CD1c-positive myeloid dendritic cell (primary cell): ENCODE measurements at regions not wholly inside any gene's neighbourhood (a gene's known extent, or its start where the extent isn't known, plus 50 kb on each side); places are given as distances from the start of the nearest gene placed in this dataset.
"Not testable (repeated sequence)": the region's sequence is repeated elsewhere in the genome, so short reads cannot be mapped to it uniquely, and the experiment has no call there.

Experiments used
- DNase-seq: peaks from one replicate; pipeline ENCODE4 v3.0.0-alpha.2; 2016; ENCODE audit errors: extremely low spot score

DNA sequence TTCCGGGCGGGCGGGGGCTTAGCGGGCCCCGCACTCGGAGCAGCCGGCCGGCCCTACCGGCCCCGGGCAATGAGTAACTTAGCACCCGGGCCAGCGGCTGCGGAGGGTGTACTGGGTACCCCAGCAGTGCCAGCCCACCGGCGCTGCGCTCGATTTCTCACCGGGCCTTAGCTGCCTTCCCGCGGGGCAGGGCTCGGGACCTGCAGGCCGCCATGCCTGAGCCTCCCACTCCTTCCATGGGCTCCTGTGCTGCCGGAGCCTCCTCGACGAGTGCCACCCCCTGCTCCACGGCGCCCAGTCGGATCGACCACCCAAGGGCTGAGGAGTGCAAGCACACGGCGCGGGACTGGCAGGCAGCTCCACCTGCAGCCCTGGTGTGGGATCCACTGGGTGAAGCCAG lies 427.1 kb downstream of the NAF1 start:
- not testable (repeated sequence) for DNase-seq

DNA sequence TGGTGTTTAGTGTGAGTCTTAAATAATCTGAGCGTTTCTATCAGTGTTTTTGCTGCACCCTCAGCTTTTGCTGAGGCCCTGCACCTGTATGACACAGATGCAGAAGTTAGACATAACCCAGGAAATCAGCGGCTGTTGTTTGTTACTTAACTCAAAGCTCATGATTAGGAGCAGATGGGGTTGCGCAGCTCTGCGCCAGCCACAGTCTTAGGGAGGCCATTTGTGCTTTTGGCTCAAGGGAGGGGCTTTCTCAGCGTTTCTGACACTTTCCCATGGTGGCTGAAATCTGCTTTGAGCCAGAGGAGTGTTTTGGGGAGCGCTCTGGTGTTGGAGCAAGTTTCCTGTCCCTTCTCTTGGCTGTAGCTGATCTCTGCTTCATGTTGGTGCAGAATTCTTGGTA lies 433.8 kb downstream of the NAF1 start:
- DNase-seq = no peak

DNA sequence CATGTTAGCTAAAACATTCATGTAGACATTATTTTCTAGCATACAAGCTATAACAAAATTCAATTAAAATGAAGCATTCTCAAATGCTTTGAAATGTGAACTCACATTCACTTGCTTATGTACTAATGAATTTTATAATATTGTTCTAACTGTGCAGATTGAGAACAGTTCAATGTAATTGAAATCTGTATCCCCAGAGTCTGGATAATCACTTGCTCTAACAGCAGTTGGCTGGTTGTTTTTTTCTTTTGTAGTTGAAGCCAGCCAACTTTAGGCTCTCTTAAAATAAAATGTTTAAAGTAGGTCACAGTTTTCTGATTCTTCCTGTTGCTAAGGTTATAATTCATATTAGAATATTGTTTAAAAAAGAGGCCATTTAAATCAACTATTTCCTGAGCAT lies 438.9 kb downstream of the NAF1 start:
- DNase-seq = no peak

DNA sequence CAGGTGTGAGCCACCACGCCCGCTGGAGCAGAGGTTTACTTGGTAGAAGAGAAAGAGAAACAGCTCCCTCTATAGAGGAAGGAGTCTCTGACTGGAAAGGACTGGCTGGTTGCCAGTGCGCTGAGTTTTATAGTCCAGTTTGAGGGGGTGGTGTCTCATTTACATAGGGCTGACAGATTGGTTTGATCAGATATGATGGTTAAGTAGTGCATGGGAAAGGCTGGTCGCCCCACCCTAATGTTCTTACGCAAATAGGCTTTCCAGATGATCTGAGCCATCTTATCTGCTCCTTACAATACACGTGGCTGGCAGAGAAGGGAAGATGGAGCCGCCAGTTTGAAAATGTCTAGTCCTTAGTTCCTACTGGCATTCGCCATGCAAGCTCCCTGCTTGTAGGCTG lies 439.5 kb downstream of the NAF1 start:
- no peak for DNase-seq

DNA sequence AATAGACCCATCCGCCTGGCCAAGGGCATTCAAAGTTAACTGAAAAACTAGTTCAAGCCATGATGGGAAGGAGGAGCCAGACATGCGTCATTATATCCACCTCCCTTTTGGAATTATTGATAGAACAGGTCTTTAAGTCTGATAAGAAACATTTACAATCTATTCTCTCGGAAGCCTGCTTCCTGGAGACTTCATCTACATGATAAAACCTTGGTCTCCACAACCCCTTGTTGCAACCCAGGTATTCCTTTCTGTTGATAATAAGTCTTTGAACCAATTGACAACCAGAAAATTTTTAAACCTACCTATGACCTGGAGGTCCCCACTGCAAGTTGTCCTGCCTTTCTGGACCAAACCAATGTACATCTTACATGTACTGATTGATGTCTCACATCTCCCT lies 451.3 kb downstream of the NAF1 start:
- DNase-seq = no peak

DNA sequence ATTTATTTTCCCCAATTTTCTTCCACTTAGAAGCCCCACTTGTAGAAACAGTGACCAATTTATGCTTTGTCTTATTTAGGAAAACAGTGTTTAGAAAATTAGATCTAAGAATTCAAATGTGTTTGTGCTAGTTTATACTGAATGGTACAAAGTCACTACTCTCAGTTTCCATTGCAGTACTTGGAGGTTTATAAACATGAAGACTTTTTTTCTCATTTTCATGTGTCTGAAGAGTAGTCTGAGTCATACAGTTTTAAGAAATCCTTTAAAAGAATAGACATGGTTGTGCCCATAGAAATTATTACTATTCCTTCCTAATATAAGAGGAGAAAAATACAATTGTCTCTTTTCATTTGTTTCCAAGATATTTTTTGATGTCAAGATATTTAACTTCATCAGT lies 458.7 kb downstream of the NAF1 start:
- no peak for DNase-seq

DNA sequence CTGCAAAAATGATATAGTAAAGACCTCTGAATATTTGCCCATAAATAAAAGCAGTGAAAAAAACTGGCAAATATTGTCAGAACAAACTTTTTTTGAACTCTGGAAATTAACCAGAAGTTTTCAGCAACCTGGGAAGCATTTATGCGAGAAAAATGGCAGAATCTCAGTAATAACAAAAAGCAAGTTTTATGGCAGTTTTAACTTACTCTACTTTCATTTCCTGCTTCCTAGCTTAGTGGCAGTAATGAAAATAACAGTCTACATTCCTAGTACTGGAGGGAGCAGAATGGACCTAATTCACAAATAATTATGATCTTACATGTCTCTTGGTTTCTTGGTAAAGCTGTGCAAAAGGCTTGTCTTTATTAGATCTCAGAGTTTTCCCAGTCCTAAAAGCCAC lies 460.1 kb downstream of the NAF1 start:
- DNase-seq = no peak

DNA sequence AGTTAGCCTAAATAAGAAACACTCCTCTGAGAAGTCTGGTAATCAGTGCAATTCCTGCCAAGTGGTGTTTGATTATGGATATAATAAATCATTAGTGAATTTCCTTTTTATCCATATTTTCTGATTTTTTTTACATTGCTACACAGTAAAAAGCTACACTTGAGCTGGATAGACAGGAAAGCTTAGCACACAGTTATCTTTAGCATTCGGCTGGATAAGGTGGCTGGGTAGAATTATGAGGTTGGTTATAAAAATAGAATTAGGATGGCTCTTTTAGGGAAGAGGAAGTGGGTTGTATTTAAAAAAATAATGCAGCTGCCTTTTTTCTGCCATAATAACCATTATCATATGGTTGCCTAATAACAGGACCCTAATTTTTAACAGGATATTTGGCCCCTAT lies 460.6 kb downstream of the NAF1 start:
- DNase-seq = no peak

DNA sequence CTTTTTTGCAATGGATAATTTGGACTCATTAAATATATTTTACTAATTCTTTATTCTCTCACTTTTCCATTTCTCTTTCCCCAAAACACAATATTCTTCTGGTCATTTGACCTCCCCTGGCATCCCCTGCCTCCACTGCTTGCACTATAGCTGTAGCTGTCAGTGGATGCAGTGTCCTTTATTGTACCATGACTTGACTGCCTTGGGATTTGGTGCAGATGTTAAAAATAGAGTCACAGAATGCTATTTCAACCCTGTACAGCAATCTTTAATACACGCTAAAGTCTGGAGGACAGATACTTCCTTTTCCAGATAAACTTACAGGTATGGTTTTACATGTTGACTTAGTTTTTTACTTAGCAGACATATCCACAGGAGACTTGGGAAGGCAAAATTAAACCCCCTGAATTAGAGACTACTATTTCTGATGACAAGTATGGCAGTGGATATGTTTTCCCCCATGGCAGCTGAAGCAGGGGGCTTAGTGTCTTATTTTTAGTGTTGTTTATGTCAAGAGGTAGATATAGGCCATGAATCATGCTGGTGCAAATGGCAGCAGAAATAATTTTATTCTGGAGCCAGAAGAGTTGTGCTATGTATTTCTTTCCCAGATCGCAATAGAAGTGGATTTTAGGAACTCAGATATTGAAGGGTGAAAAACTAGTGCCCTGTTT lies 461.4 kb downstream of the NAF1 start:
- no peak for DNase-seq

DNA sequence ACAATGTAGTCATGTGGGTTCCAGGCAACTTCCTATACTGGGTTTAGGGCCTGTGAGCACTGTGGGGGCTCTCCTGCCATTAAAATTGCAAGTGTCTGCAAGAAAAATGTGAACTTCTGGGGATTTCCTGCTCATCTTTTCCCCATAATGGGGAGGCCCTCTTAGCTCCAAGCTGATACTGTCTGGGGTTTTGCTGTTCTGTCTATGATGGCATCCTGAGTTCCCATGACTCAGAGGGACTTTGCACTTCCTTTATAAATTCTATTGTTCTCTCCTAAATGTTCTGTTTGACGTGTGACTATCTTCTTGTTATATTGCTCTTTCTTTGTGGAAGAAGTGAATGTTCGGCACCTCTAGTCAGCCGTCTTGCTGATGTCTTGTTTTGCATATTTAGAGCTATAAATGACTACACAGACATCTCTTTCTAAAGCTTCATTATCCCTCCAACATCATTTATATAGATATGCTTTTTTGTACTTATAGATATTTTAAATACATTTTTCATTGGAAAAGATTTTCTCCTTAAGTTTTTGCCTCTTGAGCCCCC lies 465.8 kb downstream of the NAF1 start:
- no peak for DNase-seq

DNA sequence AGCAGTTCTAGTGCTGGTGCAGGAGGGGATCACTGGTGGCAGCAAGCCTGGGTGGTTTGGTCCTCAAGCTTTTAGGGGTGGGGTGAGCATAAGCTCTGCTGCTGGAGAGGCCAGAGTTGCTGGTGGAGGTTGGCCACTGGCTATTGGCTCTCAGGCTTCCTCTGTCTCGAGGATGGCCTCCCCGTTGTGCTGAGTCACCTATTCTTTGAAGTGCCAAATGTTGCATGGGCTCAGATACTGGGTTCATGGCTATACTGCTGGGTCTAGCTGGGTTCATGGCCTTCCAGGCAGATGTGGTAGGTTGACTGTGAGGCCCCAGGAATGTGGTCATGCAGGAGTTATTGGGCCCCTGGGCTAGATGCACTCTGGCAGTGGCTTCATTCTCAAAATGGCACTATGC lies 466.3 kb downstream of the NAF1 start:
- DNase-seq = no peak

DNA sequence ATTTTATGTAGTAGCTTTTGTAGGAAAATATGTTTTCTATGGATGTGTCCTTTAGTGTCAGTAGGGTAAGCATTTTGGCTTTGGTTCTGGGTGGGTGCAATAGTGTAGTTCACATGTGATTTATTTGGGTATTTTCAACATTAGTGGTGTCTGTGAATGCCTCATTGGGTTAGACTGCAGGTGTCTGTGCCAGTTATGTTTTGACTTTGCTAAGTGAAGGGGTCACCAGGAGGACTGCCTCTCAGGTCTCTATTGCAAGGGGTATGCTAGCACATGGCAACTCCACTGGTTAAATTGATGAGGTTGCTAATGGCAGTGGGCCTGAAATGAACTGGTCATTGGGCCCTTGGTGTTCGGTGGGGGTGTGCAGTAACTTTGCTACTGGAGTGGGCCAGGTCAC lies 467.1 kb downstream of the NAF1 start:
- no peak for DNase-seq

DNA sequence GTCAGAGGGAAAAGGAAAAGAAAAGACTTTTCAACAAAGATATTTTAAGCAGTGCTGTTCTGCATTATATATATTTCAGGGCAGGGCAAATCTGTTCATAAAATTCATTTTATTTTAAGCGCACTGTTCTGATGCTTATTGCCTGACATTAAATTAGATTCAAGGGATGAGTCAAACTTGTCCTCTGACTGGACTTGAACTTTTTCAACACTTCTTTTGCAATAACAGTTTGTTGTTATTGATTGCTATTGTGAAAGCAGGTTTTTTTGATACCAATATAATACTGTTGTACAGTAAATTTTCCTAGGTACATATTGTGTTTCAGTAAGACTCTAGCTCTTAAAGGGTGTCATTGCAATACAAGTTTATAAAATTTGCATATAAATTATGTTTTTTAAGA lies 481.3 kb downstream of the NAF1 start:
- DNase-seq = no peak

DNA sequence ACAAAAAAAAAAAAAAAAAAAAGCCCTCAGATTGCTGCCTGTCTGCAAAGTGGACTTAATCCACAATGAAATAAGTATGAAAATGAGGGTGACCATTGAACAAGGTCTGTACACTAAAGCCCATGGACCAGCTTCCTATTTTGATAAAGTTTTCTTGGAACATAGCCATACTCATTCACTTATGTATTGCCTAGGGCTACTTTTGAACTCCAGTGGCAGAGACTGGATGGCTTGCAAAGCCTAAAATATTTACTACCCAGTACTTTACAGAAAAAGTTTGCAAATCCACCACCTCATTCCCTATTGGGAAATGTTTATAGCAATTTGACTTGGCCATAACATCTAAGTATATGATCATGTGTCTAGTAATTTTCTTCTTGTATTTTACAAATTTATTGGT lies 481.7 kb downstream of the NAF1 start:
- no peak for DNase-seq

DNA sequence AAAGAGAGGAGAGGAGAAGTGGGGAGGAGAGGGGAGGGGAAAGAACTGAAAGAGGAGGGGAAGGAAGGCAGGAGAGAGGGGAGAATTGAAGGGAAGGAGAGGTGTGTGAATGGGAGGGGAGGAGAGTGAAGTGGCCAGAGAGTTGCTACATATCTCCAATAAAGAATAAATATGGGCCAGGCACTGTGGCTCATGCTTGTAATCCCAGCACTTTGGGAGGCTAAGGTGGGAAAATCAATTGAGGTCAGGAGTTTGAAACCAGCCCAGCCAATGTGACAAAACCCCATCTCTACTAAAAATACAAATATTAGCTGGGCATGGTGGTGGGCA lies 482.4 kb downstream of the NAF1 start:
- DNase-seq = no peak

DNA sequence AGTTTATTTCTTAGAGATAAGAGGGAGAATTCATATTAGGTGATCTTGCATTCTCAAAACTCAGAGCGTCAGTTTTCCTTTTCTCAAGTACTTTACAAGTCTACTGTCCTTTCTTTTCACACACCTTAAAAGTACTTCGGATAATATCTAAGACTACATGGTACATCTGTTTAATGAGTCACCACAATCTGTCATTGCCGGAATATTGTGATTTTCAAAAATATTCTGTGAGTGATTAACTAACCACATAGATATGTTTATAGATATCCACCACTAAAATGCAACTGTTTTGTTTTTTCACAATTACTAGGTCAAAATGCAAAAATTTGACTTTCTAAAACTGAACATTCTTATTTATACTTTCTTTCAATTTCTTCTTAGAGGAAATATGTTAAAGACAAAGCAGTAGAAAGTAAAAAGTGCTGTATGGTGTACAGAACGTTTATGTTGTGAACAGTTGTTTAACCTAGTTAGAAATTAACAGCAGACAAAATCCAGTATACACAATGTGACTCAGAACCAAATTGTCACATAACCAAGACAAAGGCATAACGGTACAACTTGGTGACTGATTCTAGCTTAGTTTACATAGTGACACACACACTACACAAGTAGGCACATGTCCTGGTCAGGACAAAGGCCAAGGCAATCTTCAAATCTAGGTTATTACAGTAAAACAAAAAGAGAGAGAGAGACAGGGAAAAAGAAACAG lies 482.9 kb downstream of the NAF1 start:
- DNase-seq = no peak

DNA sequence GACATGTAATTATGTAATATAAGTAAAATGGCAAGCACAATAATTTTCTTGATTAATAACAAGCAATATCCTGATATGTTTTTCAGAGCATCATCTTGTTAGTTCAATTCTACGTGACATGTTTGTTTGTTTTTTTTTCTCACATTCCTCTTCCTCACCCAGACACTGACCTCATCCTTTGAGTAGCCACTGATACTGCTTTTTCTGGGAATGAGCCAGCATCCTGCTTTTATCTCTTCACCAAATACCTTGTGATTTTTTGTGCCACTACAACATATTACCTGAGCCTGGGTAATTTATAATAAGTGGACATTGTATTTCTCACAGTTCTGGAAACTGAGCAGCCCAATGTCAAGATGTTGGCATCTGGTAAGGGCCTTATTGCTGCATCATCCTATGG lies 484.0 kb downstream of the NAF1 start:
- no peak for DNase-seq

DNA sequence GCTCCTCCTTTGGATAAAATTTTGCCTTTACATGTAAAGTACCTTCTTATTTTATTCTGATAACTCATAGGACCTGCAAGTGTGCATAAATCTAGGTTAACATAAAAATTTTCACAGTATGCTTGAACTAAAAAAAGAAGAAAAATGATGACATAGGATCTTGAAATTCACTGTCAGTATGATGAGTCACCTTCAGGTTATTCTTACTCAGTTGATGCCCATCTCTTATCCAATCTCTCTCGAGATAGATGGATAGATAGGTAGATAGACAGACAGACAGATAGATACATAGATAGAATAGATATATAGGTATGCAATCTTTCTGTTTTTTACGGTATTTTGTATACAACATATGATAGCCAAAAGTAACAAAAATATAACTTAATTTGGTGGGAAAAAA lies 485.5 kb downstream of the NAF1 start:
- DNase-seq = no peak

DNA sequence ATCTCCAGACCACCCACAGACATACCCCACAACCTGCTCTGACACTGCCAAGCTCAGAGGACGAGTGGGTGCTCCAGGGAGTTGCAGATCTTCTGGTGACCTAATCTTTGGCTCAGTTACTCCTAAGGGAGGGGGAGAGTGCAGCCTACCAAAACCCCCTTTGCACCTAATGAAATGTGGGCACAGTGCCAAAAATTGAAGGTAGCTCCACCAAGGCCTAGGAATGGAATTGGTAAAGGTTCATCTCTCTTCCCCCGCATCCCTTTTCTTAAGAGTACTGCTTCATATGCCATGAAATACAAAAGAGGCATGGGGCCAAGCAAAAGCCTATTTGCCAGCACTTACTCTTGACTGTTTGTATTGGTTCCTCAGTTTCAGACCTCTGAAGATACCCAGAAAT lies 491.0 kb downstream of the NAF1 start:
- DNase-seq = no peak

DNA sequence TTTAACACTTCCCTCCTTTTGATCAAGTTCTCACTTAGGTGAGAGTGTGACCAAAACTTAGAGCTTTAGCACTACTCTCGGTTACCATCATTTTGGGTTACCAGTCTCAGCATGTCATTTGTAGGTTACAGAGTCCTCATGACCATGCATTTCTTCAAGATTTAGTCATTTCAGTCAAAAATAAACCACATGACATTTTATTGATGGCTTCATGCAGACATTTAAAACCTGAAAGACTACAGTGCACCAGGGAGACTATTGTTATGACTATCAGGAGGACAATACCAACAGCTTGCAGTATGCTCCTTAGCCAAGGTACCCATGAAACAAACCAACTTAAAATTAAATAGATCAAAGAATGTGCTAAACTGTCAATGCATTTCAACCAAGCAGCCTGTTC lies 498.1 kb upstream of the FSTL5 start:
- no peak for DNase-seq

DNA sequence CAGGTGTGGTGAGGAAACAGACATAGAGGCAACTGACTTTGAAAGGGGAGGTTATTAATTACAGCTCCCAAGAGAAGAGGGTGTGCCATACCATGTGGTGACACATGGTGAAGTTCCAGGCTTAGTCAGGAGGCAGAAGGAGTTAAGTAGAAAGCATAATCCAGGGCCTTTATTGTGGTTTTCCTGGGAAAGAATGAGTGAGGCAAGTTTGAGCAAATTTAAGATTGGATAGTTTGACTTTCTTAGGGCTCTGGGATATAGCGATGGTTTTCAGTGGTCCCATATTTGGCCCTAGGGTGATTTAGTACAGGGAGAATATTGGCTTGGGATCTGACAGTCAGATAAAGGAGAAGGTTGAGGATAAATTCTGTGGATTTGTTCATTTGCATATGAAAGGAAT lies 495.9 kb upstream of the FSTL5 start:
- no peak for DNase-seq

DNA sequence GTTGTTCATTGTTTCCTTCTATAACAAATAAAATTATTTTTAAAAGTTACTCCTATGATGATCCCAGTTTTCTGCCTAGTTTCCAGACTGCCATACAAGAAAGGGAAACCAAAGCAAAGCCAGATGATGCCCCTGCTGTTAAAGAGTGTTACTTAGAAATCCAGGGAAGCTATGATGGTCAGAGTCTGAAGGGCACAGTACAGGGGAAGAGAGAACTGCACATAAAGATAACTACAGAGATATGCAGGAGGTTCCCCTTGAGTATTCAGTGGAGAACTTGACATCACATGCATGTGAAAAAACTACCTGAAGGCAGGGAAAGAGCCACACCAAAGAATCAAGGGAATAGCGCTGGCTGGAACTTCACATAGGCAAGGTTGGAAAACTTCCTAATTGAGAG lies 494.2 kb upstream of the FSTL5 start:
- DNase-seq = no peak

DNA sequence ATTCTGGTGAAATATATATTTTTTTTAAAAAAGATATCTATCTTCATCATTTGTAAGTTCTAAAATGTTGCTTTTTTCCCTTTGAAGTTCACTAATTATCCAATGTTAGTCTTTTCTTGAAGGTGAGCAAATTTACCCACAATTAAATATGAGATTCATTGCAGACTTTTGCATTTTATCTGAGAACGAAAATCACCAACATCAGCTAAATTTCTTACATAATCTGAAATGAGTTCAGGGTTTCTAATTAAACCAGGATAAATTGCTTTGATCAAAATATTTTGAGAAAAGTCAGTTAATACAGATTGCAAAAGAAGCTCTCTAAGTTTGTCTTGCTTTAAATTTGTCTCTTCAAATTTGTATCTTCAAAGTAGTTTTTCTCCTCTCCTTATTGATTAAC lies 486.4 kb upstream of the FSTL5 start:
- DNase-seq = no peak

DNA sequence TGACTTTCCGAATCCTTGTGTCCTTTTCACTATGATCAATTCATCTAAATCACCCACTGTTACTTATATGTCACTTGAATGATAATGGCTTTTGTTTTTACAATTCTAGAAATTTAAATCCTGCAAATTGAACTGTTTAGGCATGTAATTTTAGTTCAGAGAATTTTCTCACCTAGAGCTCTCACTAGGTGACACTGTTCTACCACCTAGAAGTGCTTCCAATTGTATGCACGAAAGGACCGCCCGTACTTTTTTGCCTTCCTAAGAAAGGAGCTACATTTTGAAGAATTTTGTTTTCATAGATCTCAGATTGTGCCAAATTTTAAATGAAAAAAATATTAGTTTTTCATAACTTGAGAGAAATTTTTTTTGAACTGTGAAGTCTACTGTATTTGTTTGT lies 481.6 kb upstream of the FSTL5 start:
- no peak for DNase-seq
